ENCODE measurements at regions not wholly inside any gene's neighbourhood (a gene's known extent, or its start where the extent isn't known, plus 50 kb on each side); places are given as distances from the start of the nearest gene placed in this dataset.

DNA sequence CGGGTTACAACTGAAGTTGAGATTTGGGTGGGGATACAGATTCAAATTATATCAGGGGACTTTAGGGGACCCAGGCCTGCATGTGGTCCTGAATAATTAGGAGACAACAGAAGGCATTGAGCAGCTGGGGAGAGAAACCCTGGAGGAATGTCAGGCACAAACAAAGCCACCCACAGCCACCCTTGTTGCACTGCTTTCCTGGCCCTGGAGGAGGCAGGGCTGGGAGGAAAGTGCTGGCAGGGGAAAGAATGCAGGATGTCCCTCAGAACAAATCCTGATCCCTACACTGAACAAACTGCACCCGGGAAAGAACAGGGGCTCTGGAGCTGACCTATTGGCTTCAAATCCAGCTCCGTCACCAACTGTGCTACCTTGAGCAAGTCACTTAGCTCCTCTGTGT is 214.1 kb upstream of the ATP6AP2 start:
- TF ChIP-seq, protein P1, sequence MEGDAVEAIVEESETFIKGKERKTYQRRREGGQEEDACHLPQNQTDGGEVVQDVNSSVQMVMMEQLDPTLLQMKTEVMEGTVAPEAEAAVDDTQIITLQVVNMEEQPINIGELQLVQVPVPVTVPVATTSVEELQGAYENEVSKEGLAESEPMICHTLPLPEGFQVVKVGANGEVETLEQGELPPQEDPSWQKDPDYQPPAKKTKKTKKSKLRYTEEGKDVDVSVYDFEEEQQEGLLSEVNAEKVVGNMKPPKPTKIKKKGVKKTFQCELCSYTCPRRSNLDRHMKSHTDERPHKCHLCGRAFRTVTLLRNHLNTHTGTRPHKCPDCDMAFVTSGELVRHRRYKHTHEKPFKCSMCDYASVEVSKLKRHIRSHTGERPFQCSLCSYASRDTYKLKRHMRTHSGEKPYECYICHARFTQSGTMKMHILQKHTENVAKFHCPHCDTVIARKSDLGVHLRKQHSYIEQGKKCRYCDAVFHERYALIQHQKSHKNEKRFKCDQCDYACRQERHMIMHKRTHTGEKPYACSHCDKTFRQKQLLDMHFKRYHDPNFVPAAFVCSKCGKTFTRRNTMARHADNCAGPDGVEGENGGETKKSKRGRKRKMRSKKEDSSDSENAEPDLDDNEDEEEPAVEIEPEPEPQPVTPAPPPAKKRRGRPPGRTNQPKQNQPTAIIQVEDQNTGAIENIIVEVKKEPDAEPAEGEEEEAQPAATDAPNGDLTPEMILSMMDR (IDR thresholded peaks at IDR 0.05), result no peak
- no peak for TF ChIP-seq POLR2A (IDR thresholded peaks at IDR 0.05)

All from testis (tissue), 2 donors.